Central memory CD4-positive, alpha-beta T cell (primary cell): ENCODE measurements at regions not wholly inside any gene's neighbourhood (a gene's known extent, or its start where the extent isn't known, plus 50 kb on each side); places are given as distances from the start of the nearest gene placed in this dataset.

Experiments used
- DNase-seq: peaks from one replicate; pipeline ENCODE4 v3.0.0; 2022

- DNase-seq = no peak
Measured at GRCh38 chr12:27180906-27181505, 63.1 kb upstream of the STK38L start.

GRCh38 chr12:27183342-27183741 lies 60.7 kb upstream of the STK38L start:
- no peak for DNase-seq

- DNase-seq = peak; percentile 1
Measured at GRCh38 chr12:27185234-27186021, 58.7 kb upstream of the STK38L start.

- DNase-seq = no peak
Measured at GRCh38 chr12:27186022-27186839, 57.9 kb upstream of the STK38L start.

GRCh38 chr12:27187697-27188096 lies 56.4 kb upstream of the STK38L start:
- DNase-seq = no peak

GRCh38 chr12:27190761-27191160 lies 53.3 kb upstream of the STK38L start:
- no peak for DNase-seq

GRCh38 chr12:27191531-27191930 lies 52.6 kb upstream of the STK38L start:
- DNase-seq = no peak

GRCh38 chr12:27192118-27192802 lies 51.8 kb upstream of the STK38L start:
- no peak for DNase-seq

GRCh38 chr12:27193106-27193505 lies 51.0 kb upstream of the STK38L start:
- no peak for DNase-seq

- no peak for DNase-seq
Measured at GRCh38 chr12:27193854-27194544, 50.1 kb upstream of the STK38L start.
